GM10248 (cell line): ENCODE measurements at regions not wholly inside any gene's neighbourhood (a gene's known extent, or its start where the extent isn't known, plus 50 kb on each side); places are given as distances from the start of the nearest gene placed in this dataset.

Experiments
- CTCF ChIA-PET: fragments of 300-600 bp; sonication (Branson Sonifier 250); formaldehyde crosslinking; extraction: SDS; loops from one replicate; lab custom pipeline; 2021; ENCODE audit warnings: antibody characterized with exemption; lab: Yijun Ruan, JAX
- POLR2A ChIA-PET: fragments of 350-650 bp; sonication (Branson Sonifier 250); formaldehyde crosslinking; extraction: SDS; loops from one replicate; lab custom pipeline; 2020; ENCODE audit warnings: antibody characterized with exemption; lab: Yijun Ruan, JAX
- DNase-seq: peaks from one replicate; pipeline ENCODE4 v3.0.0; 2012; ENCODE audit errors: extremely low spot score
- TF ChIP-seq, protein P1 (sequence below): IDR thresholded peaks from 2 replicates; pipeline ENCODE4 v1.5.1; 2012; ENCODE audit warnings: mild to moderate bottlenecking, low read depth; ENCODE audit errors: extremely low read depth, missing control alignments, control extremely low read depth

DNA sequence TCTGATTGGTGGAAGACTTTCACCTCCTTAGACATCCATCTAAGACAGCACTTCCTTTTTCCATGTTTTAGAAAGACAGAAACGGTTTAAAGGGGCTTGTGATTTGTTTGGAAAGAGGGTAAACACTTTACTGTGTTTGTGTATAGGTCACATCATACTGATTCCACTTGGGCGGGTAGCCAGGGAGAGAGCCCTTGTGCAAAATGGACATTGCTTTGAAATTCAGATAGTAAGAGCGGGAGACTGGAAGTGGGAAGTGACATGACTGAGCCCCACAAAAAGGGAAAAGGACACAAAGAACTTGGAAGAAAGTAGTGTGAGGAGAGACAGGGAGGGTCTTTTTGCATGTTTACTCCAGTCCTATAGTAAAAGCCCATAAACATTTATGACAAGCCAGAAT lies 195.6 kb upstream of the CNTN4 start:
- ChIA-PET POLR2A (no interaction called here), CTCF (no interaction called here)
- DNase-seq = no peak
- TF ChIP-seq, protein P1, sequence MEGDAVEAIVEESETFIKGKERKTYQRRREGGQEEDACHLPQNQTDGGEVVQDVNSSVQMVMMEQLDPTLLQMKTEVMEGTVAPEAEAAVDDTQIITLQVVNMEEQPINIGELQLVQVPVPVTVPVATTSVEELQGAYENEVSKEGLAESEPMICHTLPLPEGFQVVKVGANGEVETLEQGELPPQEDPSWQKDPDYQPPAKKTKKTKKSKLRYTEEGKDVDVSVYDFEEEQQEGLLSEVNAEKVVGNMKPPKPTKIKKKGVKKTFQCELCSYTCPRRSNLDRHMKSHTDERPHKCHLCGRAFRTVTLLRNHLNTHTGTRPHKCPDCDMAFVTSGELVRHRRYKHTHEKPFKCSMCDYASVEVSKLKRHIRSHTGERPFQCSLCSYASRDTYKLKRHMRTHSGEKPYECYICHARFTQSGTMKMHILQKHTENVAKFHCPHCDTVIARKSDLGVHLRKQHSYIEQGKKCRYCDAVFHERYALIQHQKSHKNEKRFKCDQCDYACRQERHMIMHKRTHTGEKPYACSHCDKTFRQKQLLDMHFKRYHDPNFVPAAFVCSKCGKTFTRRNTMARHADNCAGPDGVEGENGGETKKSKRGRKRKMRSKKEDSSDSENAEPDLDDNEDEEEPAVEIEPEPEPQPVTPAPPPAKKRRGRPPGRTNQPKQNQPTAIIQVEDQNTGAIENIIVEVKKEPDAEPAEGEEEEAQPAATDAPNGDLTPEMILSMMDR = no peak

- TF ChIP-seq, protein P1 = no peak
- POLR2A ChIA-PET = no interaction called here
- DNase-seq = no peak
- CTCF ChIA-PET = interaction anchor here (1.6 kb wide), 1 partner anchor 11 kb away, joined by 3 read pairs; no protein-coding TSS in a partner anchor
Measured at GRCh38 chr3:1907911-1908310, 190.8 kb upstream of the CNTN4 start.

GRCh38 chr3:1908651-1909445 lies 189.8 kb upstream of the CNTN4 start:
- DNase-seq = no peak
- TF ChIP-seq, protein P1 = no peak
- POLR2A ChIA-PET = no interaction called here
- CTCF ChIA-PET = interaction anchor here (1.6 kb wide), 1 partner anchor 10 kb away, joined by 3 read pairs; no protein-coding TSS in a partner anchor

- CTCF ChIA-PET = no interaction called here
- TF ChIP-seq, protein P1 = no peak
- POLR2A ChIA-PET = no interaction called here
- no peak for DNase-seq
Measured at GRCh38 chr3:1910322-1910721, 188.3 kb upstream of the CNTN4 start.

DNA sequence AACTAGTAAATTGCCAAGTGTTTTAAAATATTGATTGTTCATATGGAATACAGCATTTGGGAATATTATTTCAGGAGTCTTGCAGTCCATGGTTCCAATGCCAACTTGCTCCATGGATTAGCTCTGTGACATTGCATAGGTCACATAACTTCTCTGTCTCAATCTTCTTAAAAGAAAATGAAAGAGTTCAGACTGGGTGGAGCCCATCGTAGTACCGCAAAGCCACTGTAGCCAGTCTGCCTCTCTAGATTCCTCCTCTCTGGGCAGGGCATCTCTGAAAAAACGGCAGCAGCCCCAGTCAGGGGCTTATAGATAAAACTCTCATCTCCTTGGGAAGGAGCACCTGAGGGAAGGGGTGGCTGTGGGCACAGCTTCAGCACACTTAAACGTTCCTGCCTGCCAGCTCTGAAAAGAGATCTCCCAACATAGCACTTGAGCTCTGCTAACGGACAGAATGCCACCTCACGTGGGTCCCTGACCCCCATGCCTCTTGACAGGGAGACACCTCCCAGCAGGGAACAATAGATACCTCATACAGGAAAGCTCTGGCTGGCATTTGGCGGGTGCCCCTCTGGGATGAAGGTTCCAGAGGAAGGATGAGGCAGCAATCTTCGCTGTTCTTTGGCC lies 168.8 kb upstream of the CNTN4 start:
- DNase-seq = no peak
- TF ChIP-seq, protein P1 = no peak
- ChIA-PET CTCF (interaction anchor here (0.8 kb wide), 1 partner anchor 11 kb away, joined by 3 read pairs; no protein-coding TSS in a partner anchor), POLR2A (no interaction called here)

DNA sequence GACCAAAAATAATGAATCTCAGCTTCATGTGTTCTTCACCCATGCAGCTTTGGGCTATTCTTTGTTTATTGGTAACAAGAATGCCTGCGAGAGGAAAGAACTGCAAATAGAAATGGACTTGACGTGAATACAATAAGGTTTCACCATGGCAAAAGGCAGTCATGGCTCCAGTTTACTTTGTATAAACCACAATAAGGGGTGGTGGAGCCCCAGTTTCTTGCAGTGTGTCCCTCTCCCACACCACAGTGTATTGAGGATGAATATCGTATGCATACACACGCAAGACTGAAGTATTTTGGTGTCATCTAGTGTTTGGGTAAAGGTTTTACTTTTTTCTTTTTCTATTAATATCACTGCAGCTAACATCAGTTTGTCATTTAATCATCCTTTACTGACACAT lies 159.7 kb upstream of the CNTN4 start:
- ChIA-PET POLR2A (no interaction called here), CTCF (no interaction called here)
- TF ChIP-seq, protein P1 = no peak
- DNase-seq = no peak
